GM10248 (cell line): ENCODE measurements at regions not wholly inside any gene's neighbourhood (a gene's known extent, or its start where the extent isn't known, plus 50 kb on each side); places are given as distances from the start of the nearest gene placed in this dataset.
"Not testable (repeated sequence)": the region's sequence is repeated elsewhere in the genome, so short reads cannot be mapped to it uniquely, and the experiment has no call there.

Source experiments
- CTCF ChIA-PET: fragments of 300-600 bp; sonication (Branson Sonifier 250); formaldehyde crosslinking; extraction: SDS; loops from one replicate; lab custom pipeline; 2021; ENCODE audit warnings: antibody characterized with exemption; lab: Yijun Ruan, JAX
- POLR2A ChIA-PET: fragments of 350-650 bp; sonication (Branson Sonifier 250); formaldehyde crosslinking; extraction: SDS; loops from one replicate; lab custom pipeline; 2020; ENCODE audit warnings: antibody characterized with exemption; lab: Yijun Ruan, JAX
- DNase-seq: peaks from one replicate; pipeline ENCODE4 v3.0.0; 2012; ENCODE audit errors: extremely low spot score

DNA sequence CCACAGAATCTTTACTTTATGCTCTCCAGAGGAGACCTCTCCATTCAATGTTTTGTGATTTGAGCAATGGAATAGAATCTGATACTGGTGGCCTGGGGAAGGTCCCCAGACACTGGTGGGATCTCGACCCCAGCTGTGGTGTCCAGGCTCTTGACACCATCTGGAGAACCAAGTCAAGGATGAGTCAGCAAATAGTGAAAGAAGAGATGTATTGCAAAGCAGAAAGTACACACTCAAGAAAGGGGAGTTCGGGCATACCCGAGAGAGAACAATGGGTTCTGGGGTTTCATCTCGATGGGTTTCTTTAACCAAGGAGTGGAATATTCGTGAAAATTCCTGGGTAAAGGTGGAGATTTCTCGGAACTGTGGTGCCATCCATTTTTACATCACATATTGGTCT, 146.3 kb upstream of the NOTCH2NLA start:
- CTCF ChIA-PET, POLR2A ChIA-PET, DNase-seq: not testable (repeated sequence)

DNA sequence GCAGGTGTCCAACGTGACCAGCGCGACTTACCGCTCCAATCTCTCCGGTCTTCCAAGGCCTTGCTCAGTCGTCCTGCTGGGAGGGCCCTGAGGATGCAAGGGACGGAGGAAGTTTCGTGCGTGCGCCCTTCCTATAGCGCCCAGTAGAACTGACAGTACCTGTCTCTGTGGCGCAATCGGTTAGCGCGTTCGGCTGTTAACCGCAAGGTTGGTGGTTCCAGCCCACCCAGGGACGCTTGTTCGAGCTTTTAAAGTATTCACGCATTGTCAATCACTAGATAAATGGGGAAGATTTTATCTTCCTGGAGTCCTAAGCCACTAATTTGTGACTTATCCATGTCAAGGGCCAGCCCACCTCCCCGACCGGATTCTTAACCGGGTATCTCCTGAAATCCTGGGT, 141.1 kb upstream of the NOTCH2NLA start:
- DNase-seq, CTCF ChIA-PET, POLR2A ChIA-PET: not testable (repeated sequence)

DNA sequence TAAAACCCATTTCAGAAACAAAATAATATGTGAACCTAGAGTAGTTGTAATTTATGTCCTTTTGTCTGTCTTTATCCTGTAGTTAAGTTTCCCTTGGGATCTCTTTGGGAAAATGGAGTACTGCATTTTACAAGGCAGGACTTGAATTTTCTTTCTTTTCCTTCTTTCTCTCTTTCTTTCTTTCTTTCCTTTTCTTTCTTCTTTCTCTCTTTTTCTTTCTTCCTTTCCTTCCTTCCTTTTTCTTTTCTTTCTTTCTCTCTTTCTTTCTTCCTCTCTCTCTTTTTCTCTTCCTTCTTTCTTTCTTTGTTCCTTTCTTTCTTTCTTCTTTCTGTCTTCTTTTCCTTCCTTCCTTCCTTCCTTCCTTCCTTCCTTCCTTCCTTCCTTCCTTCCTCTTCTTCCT, 126.6 kb upstream of the NOTCH2NLA start:
- CTCF ChIA-PET, DNase-seq, POLR2A ChIA-PET: not testable (repeated sequence)

DNA sequence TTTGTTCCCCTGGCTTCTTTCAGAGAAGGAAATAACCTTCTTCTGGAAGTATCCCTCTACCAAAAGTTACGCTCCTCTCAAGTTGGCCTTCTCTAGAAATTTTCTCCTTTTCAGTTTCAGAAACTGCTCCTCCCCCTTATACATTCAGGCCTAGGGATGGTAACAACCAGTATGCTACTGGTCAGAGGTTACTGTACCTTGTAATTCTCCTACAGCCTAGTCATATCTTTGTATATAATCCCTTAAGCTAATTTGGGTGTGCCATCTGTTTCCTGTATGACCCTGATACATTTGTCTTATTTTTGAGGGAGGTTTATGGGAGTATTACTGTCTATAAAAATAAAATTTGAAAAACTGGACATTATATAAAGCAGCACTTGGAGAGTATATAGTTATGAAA, 98.0 kb upstream of the NOTCH2NLA start:
- CTCF ChIA-PET, POLR2A ChIA-PET, DNase-seq: not testable (repeated sequence)

DNA sequence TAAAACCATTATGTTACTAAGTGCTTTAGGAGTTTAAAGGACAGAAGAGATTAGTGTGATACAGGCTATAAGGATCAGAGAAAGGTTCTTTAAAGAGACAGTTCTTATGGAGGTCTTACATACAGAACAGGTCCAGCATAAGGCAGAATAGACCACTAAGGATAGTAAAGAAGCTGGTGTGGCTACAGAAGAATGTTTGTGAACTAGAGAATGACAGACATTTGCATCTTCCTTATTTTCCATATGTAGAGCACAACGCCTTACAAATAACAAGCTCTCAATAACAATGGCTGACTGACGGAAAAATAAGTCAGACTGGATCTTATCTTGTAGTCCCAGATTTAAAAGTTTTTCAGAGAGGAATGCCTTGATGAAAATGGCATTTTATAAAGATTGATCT, 95.6 kb upstream of the NOTCH2NLA start:
- CTCF ChIA-PET, POLR2A ChIA-PET, DNase-seq: not testable (repeated sequence)

DNA sequence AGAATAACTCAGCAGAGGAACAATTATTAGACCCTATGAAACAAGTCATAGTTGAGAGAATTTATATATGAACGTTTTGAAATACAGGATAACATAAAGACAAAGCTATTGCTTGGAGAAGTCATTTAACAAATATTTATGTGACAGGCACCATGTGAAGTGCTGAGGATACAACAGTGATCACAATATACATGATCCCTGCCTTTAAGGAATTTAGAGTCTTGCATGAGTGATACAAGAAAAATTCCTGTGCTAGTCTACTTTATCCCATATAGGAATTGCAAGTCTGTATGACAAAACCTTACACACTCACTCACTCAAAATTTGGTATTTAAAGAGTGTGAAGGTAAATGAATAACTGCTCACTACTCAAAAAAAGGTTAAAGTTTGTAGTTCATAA, 94.5 kb upstream of the NOTCH2NLA start:
- POLR2A ChIA-PET, CTCF ChIA-PET, DNase-seq: not testable (repeated sequence)

DNA sequence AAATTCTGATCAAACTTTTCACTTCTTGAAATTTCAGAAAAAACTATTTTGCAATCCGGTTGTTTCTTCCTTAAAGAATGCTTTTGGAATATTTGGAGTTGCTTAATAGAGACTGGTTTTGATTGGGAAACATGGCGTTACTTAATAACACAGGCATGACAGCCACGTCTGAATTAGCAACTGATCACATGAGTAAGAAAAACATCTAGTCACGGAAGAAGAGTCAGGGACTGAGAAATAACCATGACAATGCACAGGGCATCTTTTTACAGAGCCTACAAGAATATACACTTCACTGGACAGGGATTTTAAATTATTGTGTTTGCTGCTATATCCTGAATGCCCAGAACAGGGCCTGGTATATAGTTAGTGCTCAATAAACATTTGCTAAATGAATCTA, 94.1 kb upstream of the NOTCH2NLA start:
- POLR2A ChIA-PET, CTCF ChIA-PET, DNase-seq: not testable (repeated sequence)

DNA sequence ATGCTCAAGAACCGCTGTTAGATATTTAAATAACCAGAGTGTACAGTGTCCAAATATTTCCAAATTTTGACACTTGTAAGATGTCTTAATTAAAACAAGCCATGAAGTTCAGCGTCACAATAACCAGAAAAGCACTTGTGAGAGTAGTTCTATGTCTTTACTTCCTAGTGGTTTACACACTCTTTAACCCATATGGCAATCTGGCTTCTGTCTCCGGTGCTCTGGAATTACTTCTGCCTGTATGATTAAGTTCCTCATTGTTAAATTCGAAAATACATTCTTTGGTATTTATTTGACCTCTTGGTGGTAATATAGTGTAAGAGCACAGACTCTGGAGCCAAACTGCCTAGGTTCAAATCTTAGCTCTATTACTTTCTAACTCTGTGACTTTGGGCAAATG, 89.9 kb upstream of the NOTCH2NLA start:
- CTCF ChIA-PET, DNase-seq, POLR2A ChIA-PET: not testable (repeated sequence)

DNA sequence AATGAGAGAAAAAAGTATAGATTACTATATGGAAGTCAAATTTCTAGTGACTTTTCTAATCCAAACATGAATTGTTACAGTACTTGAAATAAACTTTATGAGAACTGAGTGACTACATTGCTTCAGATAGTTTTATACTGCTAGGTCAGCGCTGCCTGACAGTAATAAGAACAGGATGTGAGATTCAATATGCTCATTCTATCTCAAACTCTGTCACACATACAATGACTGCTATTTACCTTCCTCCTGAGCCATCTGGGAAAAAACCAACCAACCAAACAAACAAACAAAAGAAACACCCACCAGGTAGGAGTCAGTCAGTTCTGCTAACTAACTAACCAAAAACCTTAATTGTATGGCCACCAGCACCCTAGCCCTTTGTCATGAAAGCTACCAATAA, 89.0 kb upstream of the NOTCH2NLA start:
- POLR2A ChIA-PET, CTCF ChIA-PET, DNase-seq: not testable (repeated sequence)

DNA sequence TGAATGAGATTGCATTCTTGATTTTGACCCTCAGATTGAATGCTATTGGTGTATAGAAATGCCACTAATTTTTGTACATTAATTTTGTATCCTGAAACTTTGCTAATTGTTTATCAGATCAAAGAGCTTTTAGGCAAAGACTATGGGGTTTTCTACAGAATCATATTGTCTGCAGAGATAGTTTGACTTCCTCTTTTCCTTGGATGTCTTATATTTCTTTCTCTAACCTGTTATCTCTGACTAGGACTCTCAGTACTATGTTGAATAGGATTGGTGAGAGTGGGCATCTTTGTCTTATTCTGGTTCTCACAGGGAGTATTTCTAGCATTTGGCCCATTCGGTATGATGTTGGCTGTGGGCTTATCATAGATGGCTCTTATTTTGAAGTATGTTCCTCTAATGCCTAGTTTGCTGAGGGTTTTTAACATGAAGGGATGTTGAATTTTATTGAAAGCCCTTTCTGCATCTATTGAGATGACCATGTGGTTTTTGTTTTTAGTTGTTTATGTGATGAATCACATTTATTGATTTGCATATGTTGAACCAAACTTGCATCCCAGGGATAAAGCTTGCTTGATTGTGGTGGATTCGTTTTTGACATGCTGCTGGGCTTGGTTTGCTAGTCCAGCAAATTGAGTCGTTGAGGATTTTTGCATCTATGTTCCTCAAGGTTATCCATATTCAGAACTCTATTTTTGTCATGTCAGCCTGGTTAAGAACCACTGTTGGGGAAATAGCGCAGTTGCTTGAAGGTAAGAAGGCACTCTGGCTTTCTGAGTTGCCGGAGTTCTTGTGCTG, 85.8 kb upstream of the NOTCH2NLA start:
- POLR2A ChIA-PET, CTCF ChIA-PET, DNase-seq: not testable (repeated sequence)

DNA sequence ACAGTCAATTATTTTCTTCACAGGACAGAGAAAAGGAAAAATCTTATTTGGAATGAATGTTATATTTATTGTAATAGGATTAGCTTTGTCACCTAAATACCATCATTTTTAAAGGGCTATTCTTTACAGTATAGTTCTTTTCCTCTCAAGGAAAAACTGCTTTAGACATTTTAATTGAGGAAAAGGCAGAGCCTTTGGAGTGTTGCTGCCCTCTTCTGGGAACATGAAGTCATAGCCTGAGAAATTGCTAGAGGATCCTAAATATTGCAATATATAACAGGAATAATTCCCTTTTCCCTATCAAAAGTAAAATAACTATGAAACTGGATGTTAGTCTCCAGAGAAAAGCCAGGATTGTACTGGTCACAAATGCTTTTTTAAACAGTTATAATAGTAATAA, 81.8 kb upstream of the NOTCH2NLA start:
- DNase-seq, CTCF ChIA-PET, POLR2A ChIA-PET: not testable (repeated sequence)

DNA sequence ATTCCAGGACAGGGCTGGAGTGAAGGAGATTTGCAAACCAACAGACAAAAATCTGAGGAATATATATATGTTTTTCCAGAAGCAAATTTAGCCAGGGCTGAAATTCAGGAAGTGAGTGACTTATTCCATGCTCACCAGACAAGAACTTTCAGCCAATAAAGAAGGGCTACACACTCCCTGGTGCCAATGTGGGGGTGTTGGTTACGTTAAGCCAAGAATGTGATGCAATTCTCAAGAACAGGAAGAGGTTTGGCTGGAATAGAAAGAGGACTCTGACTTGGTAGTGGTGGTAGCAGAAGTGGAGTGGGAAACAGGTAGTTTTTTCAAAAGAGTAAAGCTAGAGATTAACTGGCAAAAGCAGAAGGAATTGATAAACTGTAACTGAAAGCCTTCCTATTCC, 80.6 kb upstream of the NOTCH2NLA start:
- CTCF ChIA-PET, DNase-seq, POLR2A ChIA-PET: not testable (repeated sequence)

DNA sequence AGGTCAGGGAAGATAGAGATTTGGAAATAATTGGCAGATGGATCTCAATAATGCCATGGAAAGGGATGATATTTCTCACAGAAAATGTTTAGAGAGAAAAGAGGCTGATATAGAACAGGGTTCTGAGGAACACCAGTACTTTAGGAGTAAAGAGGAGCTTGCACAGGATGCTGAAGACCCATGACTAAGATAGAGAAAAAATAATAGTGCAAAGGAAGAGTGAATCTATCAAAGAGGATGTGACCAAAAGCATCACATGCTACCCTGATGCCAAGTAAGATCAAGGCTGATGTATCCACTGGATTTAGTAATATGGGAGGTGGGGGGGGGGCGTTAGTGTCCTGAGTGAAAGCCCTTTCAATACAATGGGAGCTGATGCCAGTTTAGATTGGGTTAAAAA, 80.1 kb upstream of the NOTCH2NLA start:
- DNase-seq, CTCF ChIA-PET, POLR2A ChIA-PET: not testable (repeated sequence)

DNA sequence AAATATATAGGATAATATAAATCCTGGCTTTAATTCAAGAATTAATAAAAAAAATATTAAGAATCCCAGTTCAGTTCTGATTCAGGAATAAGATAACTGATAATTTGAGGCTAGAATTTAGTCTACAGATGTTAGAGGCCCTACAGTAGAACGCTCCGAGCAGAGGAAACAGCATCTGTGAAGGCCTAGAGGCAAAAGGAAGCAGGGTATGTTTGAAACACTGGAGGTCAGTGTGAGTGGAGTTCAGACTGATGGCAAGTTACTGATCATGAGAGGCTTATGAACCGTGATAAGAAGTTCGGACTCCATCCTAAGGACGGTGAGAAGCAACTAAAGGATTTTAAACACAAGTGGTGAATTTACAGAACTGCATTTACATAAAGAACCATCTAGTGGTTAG, 79.3 kb upstream of the NOTCH2NLA start:
- CTCF ChIA-PET, DNase-seq, POLR2A ChIA-PET: not testable (repeated sequence)

DNA sequence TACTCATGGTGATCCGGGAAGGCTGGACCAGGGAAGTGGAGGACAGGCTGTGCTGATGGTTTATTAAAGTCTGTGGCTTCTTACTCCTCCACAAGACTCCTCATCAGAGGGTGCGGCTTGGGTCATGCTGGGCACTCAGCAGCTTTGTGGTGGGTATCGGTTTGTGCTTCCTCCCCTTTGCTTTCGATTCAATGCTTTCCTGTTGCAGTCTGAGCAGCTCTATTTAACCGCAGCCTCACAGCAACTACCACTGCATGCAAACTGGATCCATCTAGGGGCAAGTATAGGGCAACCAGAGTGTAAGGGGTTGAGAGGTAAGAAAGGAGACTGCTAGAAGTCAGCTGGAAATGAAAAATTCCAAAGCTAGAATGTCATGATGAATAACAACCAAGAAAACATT, 78.8 kb upstream of the NOTCH2NLA start:
- DNase-seq, CTCF ChIA-PET, POLR2A ChIA-PET: not testable (repeated sequence)

DNA sequence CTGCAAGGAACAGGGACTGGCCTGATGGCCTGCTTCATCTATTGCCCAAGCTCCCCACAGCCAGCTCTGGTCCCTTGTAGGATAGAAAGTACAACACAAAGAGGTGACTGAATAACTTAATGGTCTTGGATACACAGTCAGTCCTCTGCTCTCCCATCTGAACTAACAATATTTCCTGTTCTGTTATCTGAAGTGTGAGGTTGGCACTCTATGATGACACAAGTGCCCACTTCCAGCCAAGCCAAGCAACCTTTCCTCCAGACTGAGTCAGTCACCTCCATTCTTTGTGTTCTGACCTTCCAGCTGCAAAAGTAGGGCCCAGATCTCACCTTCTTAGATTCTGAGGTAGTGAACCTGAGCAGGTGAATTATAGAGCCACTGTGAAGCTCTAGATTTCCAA, 77.8 kb upstream of the NOTCH2NLA start:
- POLR2A ChIA-PET, CTCF ChIA-PET, DNase-seq: not testable (repeated sequence)

DNA sequence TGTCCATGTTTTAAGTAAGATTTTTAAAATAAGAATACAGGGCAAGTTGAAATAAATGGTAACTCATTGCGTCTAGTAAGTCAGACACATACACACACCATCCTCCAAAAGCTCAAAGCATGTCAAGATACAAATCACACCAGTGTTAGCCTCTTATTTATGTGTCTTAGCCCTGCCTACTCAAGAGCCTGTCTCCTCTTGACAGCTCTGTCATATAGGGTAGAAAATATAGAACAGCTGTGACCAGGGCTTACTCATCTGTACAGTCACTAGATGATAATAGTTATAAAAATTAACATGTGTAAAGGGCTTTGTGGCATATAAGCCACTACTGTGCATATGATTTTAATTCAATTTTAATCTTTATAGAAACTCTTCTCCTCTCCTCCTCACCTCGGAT, 76.6 kb upstream of the NOTCH2NLA start:
- DNase-seq, CTCF ChIA-PET, POLR2A ChIA-PET: not testable (repeated sequence)

DNA sequence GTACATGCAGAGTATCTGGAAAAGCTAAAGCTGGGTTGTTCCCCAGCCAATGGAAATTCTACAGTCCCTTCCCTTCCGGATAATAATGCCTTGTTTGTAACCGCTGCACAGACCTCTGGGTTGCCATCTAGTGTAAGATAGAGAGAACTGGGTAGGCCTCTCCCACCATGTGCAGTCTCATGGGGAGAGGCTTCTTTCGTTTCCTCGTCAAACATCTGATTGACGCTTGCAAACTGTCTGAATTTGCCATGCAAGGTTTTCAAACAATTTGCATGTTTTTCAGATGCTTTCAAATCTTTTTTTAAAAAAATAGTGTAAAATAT, 69.7 kb upstream of the NOTCH2NLA start:
- POLR2A ChIA-PET, CTCF ChIA-PET, DNase-seq: not testable (repeated sequence)

DNA sequence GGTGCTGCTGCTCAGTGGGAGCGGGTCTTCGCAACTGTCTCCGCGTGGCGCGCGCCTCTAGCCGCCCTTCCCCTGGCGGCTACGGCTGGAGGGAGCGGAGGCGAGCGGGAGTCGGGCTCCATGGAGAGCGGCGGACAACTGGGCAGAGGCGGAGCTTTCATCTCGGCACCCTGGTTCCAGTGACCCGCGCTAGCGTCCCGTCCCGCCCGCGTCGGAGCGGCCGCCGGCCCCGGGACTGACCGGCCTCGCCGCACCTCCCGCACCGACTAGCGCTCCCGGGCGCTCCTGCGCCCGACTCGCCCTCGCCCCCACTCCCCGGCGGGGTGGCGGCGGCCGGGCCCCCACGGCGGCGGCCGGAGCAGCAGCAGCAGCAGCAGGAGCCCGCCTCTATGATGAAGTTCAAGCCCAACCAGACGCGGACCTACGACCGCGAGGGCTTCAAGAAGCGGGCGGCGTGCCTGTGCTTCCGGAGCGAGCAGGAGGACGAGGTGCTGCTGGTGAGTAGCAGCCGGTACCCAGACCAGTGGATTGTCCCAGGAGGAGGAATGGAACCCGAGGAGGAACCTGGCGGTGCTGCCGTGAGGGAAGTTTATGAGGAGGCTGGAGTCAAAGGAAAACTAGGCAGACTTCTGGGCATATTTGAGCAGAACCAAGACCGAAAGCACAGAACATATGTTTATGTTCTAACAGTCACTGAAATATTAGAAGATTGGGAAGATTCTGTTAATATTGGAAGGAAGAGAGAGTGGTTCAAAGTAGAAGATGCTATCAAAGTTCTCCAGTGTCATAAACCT, 69.2 kb upstream of the NOTCH2NLA start:
- CTCF ChIA-PET, POLR2A ChIA-PET: not testable (repeated sequence)

More for the DNA sequence above, 69.2 kb upstream of the NOTCH2NLA start:
- not testable (repeated sequence) for DNase-seq
